Pancreas (tissue), 10 donors: ENCODE measurements at regions not wholly inside any gene's neighbourhood (a gene's known extent, or its start where the extent isn't known, plus 50 kb on each side); places are given as distances from the start of the nearest gene placed in this dataset.

ENCODE experiments used
- ATAC-seq, 4 donors: fragments of 200-7000 bp; cut with Tn5 transposase; one replicate each; pipeline versions ENCODE4 v1.8.0 to v1.9.1; 2020; ENCODE audit warnings: mild to moderate bottlenecking in 4 of 4, moderate library complexity in 4 of 4
- DNase-seq, 6 donors: peaks; one replicate each; pipeline ENCODE4 v3.0.0-alpha.2; 2020
- FAIRE-seq: peaks from 2 replicates; lab custom pipeline; 2012; peaks lifted over from hg19 to GRCh38; lab: Jason Lieb, UNC
- H3K27ac ChIP-seq, 4 donors: fragments of 200-600 bp; sonication (generic); 1 replicate in 3 of 4; 2 replicates in 1 of 4; pipeline versions ENCODE4 v1.5.0 to v1.8.0; 2020
- H3K27me3 ChIP-seq, 4 donors: fragments of 200-600 bp; one replicate each; pipeline ENCODE4 v1.8.0; 2021
- H3K36me3 ChIP-seq, 3 donors: fragments of 200-600 bp; sonication (generic) in 1 of 3; one replicate each; pipeline versions ENCODE4 v1.5.0 to v1.8.0; 2020 to 2021
- H3K4me1 ChIP-seq, 3 donors: fragments of 200-600 bp; one replicate each; pipeline ENCODE4 v1.8.0; 2021
- H3K4me3 ChIP-seq, 4 donors: fragments of 200-600 bp; sonication (generic) in 2 of 4; one replicate each; pipeline versions ENCODE4 v1.5.0 to v1.8.0; 2020 to 2021
- H3K9me3 ChIP-seq, 4 donors: fragments of 200-600 bp; one replicate each; pipeline ENCODE4 v1.8.0; 2021
- WGBS, 2 donors: extraction: QIAGEN DNeasy Blood & Tissue Kit; methylation state at CpG; one replicate each; pipeline ENCODE4 v1.1.7; 2013; 5-methylcytosine and 5-hydroxymethylcytosine counted together
- intact Hi-C, 3 donors: fragments of 100-400 bp; cut with DNase I; formaldehyde crosslinking; loops; one replicate each; pipeline versions ENCODE4 v1.11.1 to v1.14.2; 2022
- TF ChIP-seq, protein P1 (sequence below), 4 donors: fragments of 200-600 bp; sonication (generic) in 3 of 4; IDR thresholded peaks; one replicate each; pipeline versions ENCODE4 v1.5.0 to v1.8.0; 2021; ENCODE audit warnings: antibody characterized with exemption in 4 of 4
- donor health status: healthy with polysubstance abuse.
- donor health status: DM: no; HTN: no; CAD: no; lungs with moderate emphysema.
- donor health status: DM: no; HTN: no; CAD: no.
- donor health status: control.
- donor health status: control.
- donor health status: Bipolar disorder and iron deficiency.
- donor health status: DM: yes; HTN: yes; CAD: no.
- donor health status: DM: no; HTN: no; CAD: no.
- donor health status: DM: no; HTN: no; CAD: no.
- donor health status: DM: yes; HTN: yes; CAD: no.

GRCh38 chr14:58732387-58732786 lies 94.6 kb downstream of the DACT1 start:
- TF ChIP-seq, protein P1, sequence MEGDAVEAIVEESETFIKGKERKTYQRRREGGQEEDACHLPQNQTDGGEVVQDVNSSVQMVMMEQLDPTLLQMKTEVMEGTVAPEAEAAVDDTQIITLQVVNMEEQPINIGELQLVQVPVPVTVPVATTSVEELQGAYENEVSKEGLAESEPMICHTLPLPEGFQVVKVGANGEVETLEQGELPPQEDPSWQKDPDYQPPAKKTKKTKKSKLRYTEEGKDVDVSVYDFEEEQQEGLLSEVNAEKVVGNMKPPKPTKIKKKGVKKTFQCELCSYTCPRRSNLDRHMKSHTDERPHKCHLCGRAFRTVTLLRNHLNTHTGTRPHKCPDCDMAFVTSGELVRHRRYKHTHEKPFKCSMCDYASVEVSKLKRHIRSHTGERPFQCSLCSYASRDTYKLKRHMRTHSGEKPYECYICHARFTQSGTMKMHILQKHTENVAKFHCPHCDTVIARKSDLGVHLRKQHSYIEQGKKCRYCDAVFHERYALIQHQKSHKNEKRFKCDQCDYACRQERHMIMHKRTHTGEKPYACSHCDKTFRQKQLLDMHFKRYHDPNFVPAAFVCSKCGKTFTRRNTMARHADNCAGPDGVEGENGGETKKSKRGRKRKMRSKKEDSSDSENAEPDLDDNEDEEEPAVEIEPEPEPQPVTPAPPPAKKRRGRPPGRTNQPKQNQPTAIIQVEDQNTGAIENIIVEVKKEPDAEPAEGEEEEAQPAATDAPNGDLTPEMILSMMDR (IDR thresholded peaks at IDR 0.05) = no peak
- Histone ChIP-seq H3K27me3 (no peaks in the 10 kb centered on the region), H3K4me1 (no peaks in the 10 kb centered on the region), H3K9me3 (no peaks in the 10 kb centered on the region), H3K27ac (no peak overlapping the region), H3K4me3 (no peak overlapping the region), H3K36me3 (no peaks in the 10 kb centered on the region)
- no peak for FAIRE-seq
- intact Hi-C loops = no loop called here
- no peak for ATAC-seq
- no peak for DNase-seq

GRCh38 chr14:58733451-58734208 lies 95.9 kb downstream of the DACT1 start:
- no peak overlapping the region for H3K4me3 ChIP-seq
- H3K27me3 ChIP-seq = no peaks in the 10 kb centered on the region
- H3K4me1 ChIP-seq = no peaks in the 10 kb centered on the region
- no peak for DNase-seq
- 41 to 49% methylated on average over 1 of the region's 1 CpG for WGBS, 2 donors
- no peak for FAIRE-seq
- intact Hi-C loops = no loop called here
- no peak overlapping the region for H3K27ac ChIP-seq
- H3K36me3 ChIP-seq = no peaks in the 10 kb centered on the region
- TF ChIP-seq, protein P1 (IDR thresholded peaks at IDR 0.05) = no peak
- no peaks in the 10 kb centered on the region for H3K9me3 ChIP-seq
- ATAC-seq = no peak

DNA sequence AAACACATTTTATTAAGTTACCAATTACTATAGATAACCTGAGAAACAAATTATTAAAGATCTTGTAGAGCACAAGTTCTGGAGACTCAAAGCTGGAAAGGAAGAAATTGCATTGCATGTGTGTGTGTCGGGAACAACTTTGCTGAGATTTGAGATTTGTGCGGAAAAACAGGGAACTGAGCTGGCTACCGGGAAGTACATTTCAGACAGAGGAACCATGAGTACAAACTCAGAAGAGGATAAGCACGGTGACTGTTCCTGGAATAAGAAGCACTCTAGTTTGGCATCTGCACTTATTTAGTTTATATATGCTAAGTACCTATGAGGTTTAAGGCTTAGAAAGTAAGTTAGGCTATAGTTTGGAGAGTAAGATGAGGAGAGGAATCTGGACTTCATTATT lies 97.8 kb downstream of the DACT1 start:
- peak overlapping the region in 1 of 4 donors; percentile 4 for H3K27ac ChIP-seq
- no peaks in the 10 kb centered on the region for H3K36me3 ChIP-seq
- no peaks in the 10 kb centered on the region for H3K27me3 ChIP-seq
- 67 to 74% methylated on average over 4 of the region's 4 CpGs for WGBS, 2 donors
- TF ChIP-seq, protein P1 (IDR thresholded peaks at IDR 0.05) = no peak
- DNase-seq (no peak), ATAC-seq (no peak), FAIRE-seq (no peak)
- H3K4me1 ChIP-seq = no peaks in the 10 kb centered on the region
- intact Hi-C loops = no loop called here
- H3K4me3 ChIP-seq = no peak overlapping the region
- no peaks in the 10 kb centered on the region for H3K9me3 ChIP-seq

DNA sequence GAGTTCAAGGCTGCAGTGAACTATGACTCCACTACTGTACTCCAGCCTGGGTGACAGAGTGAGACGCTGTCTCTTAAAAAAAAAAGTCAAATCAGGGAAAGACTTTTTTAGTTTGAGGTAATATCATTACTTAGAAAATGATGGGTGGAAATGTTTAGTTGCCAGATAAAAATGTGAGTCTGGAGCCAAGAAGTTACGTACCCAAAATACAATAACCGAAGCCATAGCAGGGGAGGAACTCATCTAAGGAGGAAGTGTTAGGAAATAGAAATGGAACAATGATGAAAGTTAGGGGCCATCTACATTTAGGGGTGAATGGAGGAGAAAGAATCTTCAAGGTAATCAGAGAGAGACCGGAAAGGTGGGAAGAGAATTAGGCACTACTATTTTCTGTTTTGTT lies 98.8 kb downstream of the DACT1 start:
- Histone ChIP-seq H3K4me1 (no peaks in the 10 kb centered on the region), H3K9me3 (no peaks in the 10 kb centered on the region), H3K4me3 (no peak overlapping the region), H3K27me3 (no peaks in the 10 kb centered on the region), H3K36me3 (no peaks in the 10 kb centered on the region), H3K27ac (no peak overlapping the region)
- WGBS, 2 donors = 70 to 71% methylated on average over 4 of the region's 4 CpGs
- ATAC-seq = no peak
- intact Hi-C loops = no loop called here
- FAIRE-seq = no peak
- DNase-seq = no peak
- TF ChIP-seq, protein P1 (IDR thresholded peaks at IDR 0.05) = no peak

GRCh38 chr14:58737511-58737910 lies 99.7 kb downstream of the DACT1 start:
- WGBS, 2 donors = 91 to 92% methylated on average over 5 of the region's 5 CpGs
- ATAC-seq (no peak), FAIRE-seq (no peak), DNase-seq (no peak)
- H3K9me3 ChIP-seq = no peaks in the 10 kb centered on the region
- no peak overlapping the region for H3K4me3 ChIP-seq
- H3K36me3 ChIP-seq = no peaks in the 10 kb centered on the region
- no peak overlapping the region for H3K27ac ChIP-seq
- no peaks in the 10 kb centered on the region for H3K4me1 ChIP-seq
- intact Hi-C loops = no loop called here
- TF ChIP-seq, protein P1 (IDR thresholded peaks at IDR 0.05) = no peak
- H3K27me3 ChIP-seq = no peaks in the 10 kb centered on the region
